AG09309 (cell line): ENCODE measurements at regions not wholly inside any gene's neighbourhood (a gene's known extent, or its start where the extent isn't known, plus 50 kb on each side); places are given as distances from the start of the nearest gene placed in this dataset.

ENCODE experiments used
- DNase-seq: peaks from one replicate; pipeline ENCODE4 v3.0.0-alpha.2; 2010; ENCODE audit warnings: low read depth
- H3K4me3 ChIP-seq: 2 replicates; pipeline ENCODE4 v1.5.1; 2011; ENCODE audit warnings: mild to moderate bottlenecking, low read depth, low read length, moderate library complexity; ENCODE audit not compliant: control insufficient read depth
- CTCF ChIP-seq: IDR thresholded peaks from 2 replicates; pipeline ENCODE4 v1.5.1; 2011; ENCODE audit warnings: mild to moderate bottlenecking, low read depth, low read length, inconsistent platforms; ENCODE audit not compliant: insufficient read depth, control insufficient read depth; ENCODE audit errors: missing control alignments

GRCh38 chr2:515441-516127, 161.6 kb downstream of the TMEM18 start:
- DNase-seq: no peak
- H3K4me3 ChIP-seq: no peak overlapping the region
- TF ChIP-seq CTCF: no peak

DNA sequence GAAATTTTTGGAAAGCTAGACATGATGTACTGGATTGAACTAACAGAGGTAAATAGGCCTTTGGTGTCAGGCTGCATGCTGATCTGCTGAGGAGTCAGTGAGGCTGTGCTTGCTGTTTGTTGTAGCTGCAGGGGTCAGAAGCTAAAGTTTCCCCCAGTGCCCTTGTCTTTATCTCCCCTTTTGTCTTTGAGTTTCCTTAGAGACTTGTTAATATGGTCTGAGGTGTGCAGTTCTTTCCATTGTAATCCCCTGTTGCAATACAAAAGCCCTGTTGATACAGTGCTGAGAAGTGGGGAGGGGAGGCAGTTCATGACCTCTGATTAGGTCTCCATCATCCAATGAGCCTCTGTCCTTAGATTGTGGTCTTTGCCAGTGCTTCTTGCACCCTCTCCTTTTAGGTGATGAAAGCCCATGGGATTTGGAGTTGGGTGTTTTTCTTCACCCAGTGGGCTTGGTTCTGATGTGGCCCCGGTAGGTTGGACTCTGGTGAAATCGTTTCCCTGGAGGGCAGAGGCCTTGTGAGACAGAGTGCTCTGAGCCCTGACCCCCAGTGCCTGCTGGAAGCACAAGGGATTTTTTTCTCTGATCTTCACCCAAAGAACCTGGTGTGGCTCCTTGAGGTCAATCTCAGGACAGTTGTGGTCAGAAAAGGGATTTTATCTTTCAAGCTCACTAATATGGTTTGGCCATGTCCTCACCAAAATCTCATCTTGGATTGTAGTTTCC, 163.1 kb downstream of the TMEM18 start:
- no peak for DNase-seq
- no peak overlapping the region for H3K4me3 ChIP-seq
- no peak for TF ChIP-seq CTCF

GRCh38 chr2:510839-511238, 166.4 kb downstream of the TMEM18 start:
- no peak for DNase-seq
- TF ChIP-seq CTCF: no peak
- H3K4me3 ChIP-seq: no peak overlapping the region

GRCh38 chr2:509888-510287, 167.3 kb downstream of the TMEM18 start:
- TF ChIP-seq CTCF: no peak
- DNase-seq: no peak
- no peak overlapping the region for H3K4me3 ChIP-seq

GRCh38 chr2:508121-508520, 169.1 kb downstream of the TMEM18 start:
- no peak for TF ChIP-seq CTCF
- no peak overlapping the region for H3K4me3 ChIP-seq
- DNase-seq: no peak

GRCh38 chr2:506866-507265, 170.3 kb downstream of the TMEM18 start:
- H3K4me3 ChIP-seq: no peak overlapping the region
- no peak for DNase-seq
- TF ChIP-seq CTCF: no peak
